ENCODE measurements at regions not wholly inside any gene's neighbourhood (a gene's known extent, or its start where the extent isn't known, plus 50 kb on each side); places are given as distances from the start of the nearest gene placed in this dataset.

DNA sequence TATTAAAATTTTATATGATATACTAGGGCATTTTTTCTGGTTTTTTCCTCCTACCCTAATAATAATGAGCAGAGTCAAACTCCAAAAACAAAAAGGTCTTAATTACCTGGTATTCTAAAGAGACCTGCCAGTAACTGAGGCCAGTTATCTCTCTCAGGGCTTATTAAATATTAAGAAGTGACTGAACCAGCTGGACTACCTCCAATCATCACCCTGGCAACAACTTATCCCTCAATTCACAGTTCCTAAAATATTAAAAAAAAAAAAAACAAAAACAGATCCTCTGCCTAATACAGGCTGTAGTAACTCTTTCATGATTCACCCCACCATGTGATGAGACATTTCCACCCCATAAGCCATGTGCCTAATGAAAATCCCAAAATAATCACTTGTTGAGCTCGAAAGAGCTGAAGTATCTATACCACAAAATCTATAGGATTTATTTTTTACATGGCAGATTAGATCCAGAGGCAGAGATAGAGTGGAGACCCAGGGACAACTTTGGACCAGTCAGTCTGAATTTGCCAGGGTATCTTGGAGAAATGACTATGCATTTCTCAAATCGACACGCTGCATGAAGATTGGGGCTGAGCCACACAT, 698.0 kb downstream of the FAT4 start:
- Histone ChIP-seq H3K4me2 (ENCODE audit: low read length) (no peak overlapping the region), H3K27me3 (ENCODE audit: control insufficient read depth, low read length) (no peaks in the 10 kb centered on the region), H4K20me1 (ENCODE audit: control insufficient read depth, insufficient read depth, low read depth, low read length) (no peaks in the 10 kb centered on the region), H3K27ac (ENCODE audit: low read depth, low read length) (no peak overlapping the region), H3F3A (ENCODE audit: control insufficient read depth, insufficient read depth) (no peaks in the 10 kb centered on the region), H3K79me2 (ENCODE audit: control insufficient read depth, low read length) (no peaks in the 10 kb centered on the region), H3K4me3 (ENCODE audit: low read length) (no peak overlapping the region), H3K9me3 (ENCODE audit: control insufficient read depth, insufficient read depth, low read length) (no peaks in the 10 kb centered on the region), H3K4me1 (ENCODE audit: control insufficient read depth, low read length) (no peaks in the 10 kb centered on the region), H3K36me3 (ENCODE audit: control insufficient read depth, low read length) (no peaks in the 10 kb centered on the region), H3K9me2 (replicated peaks; ENCODE audit: control insufficient read depth, low read length) (no peaks in the 10 kb centered on the region)
- TF ChIP-seq, protein P1, sequence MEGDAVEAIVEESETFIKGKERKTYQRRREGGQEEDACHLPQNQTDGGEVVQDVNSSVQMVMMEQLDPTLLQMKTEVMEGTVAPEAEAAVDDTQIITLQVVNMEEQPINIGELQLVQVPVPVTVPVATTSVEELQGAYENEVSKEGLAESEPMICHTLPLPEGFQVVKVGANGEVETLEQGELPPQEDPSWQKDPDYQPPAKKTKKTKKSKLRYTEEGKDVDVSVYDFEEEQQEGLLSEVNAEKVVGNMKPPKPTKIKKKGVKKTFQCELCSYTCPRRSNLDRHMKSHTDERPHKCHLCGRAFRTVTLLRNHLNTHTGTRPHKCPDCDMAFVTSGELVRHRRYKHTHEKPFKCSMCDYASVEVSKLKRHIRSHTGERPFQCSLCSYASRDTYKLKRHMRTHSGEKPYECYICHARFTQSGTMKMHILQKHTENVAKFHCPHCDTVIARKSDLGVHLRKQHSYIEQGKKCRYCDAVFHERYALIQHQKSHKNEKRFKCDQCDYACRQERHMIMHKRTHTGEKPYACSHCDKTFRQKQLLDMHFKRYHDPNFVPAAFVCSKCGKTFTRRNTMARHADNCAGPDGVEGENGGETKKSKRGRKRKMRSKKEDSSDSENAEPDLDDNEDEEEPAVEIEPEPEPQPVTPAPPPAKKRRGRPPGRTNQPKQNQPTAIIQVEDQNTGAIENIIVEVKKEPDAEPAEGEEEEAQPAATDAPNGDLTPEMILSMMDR (IDR thresholded peaks at IDR 0.05; ENCODE audit: low read depth, low read length, poor library complexity, severe bottlenecking), result no peak
- no peak for TF ChIP-seq EZH2phosphoT487 (IDR thresholded peaks at IDR 0.05; ENCODE audit: borderline replicate concordance, low read length)

DNA sequence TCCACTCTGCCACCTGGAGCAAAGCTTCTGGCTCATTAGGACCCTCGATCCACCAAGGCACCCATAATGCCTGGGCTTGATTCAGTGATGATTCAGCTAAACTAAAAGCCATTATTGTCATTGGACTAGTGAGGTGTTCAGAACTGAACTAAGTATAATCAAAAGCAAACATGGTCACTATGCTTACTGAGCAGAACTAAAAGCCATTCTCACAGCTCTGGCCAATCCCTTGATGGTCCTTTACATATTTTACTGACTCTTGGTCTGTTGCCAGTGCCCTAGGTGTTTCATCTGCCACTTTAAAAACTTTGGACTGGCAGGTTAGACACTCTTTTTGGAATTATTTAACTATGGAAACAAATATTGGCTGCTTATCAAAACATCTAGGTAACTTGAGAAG, 703.5 kb downstream of the FAT4 start:
- no peaks in the 10 kb centered on the region for H3K27me3 ChIP-seq (ENCODE audit: control insufficient read depth, low read length)
- no peaks in the 10 kb centered on the region for H4K20me1 ChIP-seq (ENCODE audit: control insufficient read depth, insufficient read depth, low read depth, low read length)

DNA sequence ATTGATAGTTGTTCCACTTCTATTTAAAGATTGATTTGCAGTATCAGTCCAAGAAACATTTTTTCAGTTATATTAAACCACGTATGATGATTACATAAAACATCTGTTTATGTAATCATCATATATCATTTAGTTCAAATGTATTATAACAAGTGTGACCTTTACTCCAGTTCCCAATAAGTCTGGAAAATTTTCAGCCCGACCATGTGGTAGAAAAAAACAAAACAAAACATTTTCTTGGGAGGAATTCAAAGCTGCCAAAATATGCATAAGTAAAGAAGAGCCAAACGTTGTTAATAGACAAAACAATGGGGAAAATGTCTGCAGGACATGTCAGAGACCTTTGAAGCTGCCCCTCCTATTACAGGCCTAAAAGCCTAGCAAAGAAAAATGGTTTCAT, 709.1 kb downstream of the FAT4 start:
- TF ChIP-seq, protein P1 (IDR thresholded peaks at IDR 0.05; ENCODE audit: low read depth, low read length, poor library complexity, severe bottlenecking), result no peak
- TF ChIP-seq EZH2phosphoT487 (IDR thresholded peaks at IDR 0.05; ENCODE audit: borderline replicate concordance, low read length), result no peak
- Histone ChIP-seq H3K4me3 (ENCODE audit: low read length) (no peak overlapping the region), H3K27me3 (ENCODE audit: control insufficient read depth, low read length) (no peaks in the 10 kb centered on the region), H3K27ac (ENCODE audit: low read depth, low read length) (no peak overlapping the region), H3K4me1 (ENCODE audit: control insufficient read depth, low read length) (no peaks in the 10 kb centered on the region), H3K36me3 (ENCODE audit: control insufficient read depth, low read length) (no peaks in the 10 kb centered on the region), H4K20me1 (ENCODE audit: control insufficient read depth, insufficient read depth, low read depth, low read length) (no peaks in the 10 kb centered on the region), H3F3A (ENCODE audit: control insufficient read depth, insufficient read depth) (no peaks in the 10 kb centered on the region), H3K9me2 (replicated peaks; ENCODE audit: control insufficient read depth, low read length) (no peaks in the 10 kb centered on the region), H3K9me3 (ENCODE audit: control insufficient read depth, insufficient read depth, low read length) (no peaks in the 10 kb centered on the region; the same call in 1 of the 2 replicates), H3K4me2 (ENCODE audit: low read length) (no peak overlapping the region), H3K79me2 (ENCODE audit: control insufficient read depth, low read length) (no peaks in the 10 kb centered on the region)

More for the DNA sequence above, 703.5 kb downstream of the FAT4 start:
- no peaks in the 10 kb centered on the region for H3K9me2 ChIP-seq (replicated peaks; ENCODE audit: control insufficient read depth, low read length)
- H3K4me2 ChIP-seq (ENCODE audit: low read length), result no peak overlapping the region
- H3K4me3 ChIP-seq (ENCODE audit: low read length), result no peak overlapping the region
- no peaks in the 10 kb centered on the region for H3F3A ChIP-seq (ENCODE audit: control insufficient read depth, insufficient read depth)
- H3K27ac ChIP-seq (ENCODE audit: low read depth, low read length), result no peak overlapping the region
- no peaks in the 10 kb centered on the region for H3K36me3 ChIP-seq (ENCODE audit: control insufficient read depth, low read length)
- H3K4me1 ChIP-seq (ENCODE audit: control insufficient read depth, low read length), result no peaks in the 10 kb centered on the region
- no peaks in the 10 kb centered on the region for H3K9me3 ChIP-seq (ENCODE audit: control insufficient read depth, insufficient read depth, low read length)
- TF ChIP-seq, protein P1 (IDR thresholded peaks at IDR 0.05; ENCODE audit: low read depth, low read length, poor library complexity, severe bottlenecking), result no peak
- no peak for TF ChIP-seq EZH2phosphoT487 (IDR thresholded peaks at IDR 0.05; ENCODE audit: borderline replicate concordance, low read length)
- no peaks in the 10 kb centered on the region for H3K79me2 ChIP-seq (ENCODE audit: control insufficient read depth, low read length)
